PFSK-1 (cell line): ENCODE measurements at regions not wholly inside any gene's neighbourhood (a gene's known extent, or its start where the extent isn't known, plus 50 kb on each side); places are given as distances from the start of the nearest gene placed in this dataset.

ENCODE experiments used
- POLR2AphosphoS5 ChIP-seq: IDR thresholded peaks from 2 replicates; pipeline ENCODE4 v1.6.1; 2012; ENCODE audit warnings: low read depth, mild to moderate bottlenecking, control low read depth, low read length, moderate library complexity
- SIN3A ChIP-seq: IDR thresholded peaks from 2 replicates; pipeline ENCODE4 v1.6.1; 2012; ENCODE audit warnings: mild to moderate bottlenecking, low read length, moderate library complexity, borderline replicate concordance; ENCODE audit not compliant: insufficient read depth
- TAF1 ChIP-seq: IDR thresholded peaks from 2 replicates; pipeline ENCODE4 v1.6.1; 2012; ENCODE audit warnings: low read length, control low read depth, borderline replicate concordance; ENCODE audit not compliant: insufficient read depth
- TF ChIP-seq, protein P1 (sequence below), 2 experiments: IDR thresholded peaks; 2 replicates each; pipeline versions ENCODE4 v1.6.1 to v1.8.0; 2011 to 2012; ENCODE audit warnings: low read depth in 2 of 2, low read length in 2 of 2, control low read depth in 1 of 2, inconsistent platforms in 1 of 2, mild to moderate bottlenecking in 1 of 2, moderate library complexity in 1 of 2; ENCODE audit not compliant: insufficient read depth in 1 of 2

DNA sequence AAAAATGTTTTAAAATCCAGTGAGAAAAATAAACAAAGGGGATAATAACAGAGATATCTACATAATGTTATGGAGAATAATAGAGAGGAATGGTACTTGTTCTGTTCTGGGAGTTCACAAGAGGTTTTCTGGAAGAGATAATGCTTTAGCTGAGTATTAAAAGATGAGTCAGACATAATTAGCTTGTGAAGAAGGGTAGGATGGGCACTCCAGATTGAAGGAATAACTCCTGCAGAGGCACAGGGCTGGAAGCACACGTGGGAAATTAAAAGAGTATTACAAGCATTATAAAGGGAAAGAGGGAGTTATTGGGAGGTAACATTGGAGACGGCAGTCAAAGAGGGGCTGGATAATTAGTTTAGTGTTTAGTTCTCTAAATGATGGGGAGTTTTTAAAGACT, 124.9 kb upstream of the BTG1 start:
- TF ChIP-seq SIN3A (no peak), POLR2AphosphoS5 (no peak), TAF1 (no peak)
- TF ChIP-seq, protein P1, sequence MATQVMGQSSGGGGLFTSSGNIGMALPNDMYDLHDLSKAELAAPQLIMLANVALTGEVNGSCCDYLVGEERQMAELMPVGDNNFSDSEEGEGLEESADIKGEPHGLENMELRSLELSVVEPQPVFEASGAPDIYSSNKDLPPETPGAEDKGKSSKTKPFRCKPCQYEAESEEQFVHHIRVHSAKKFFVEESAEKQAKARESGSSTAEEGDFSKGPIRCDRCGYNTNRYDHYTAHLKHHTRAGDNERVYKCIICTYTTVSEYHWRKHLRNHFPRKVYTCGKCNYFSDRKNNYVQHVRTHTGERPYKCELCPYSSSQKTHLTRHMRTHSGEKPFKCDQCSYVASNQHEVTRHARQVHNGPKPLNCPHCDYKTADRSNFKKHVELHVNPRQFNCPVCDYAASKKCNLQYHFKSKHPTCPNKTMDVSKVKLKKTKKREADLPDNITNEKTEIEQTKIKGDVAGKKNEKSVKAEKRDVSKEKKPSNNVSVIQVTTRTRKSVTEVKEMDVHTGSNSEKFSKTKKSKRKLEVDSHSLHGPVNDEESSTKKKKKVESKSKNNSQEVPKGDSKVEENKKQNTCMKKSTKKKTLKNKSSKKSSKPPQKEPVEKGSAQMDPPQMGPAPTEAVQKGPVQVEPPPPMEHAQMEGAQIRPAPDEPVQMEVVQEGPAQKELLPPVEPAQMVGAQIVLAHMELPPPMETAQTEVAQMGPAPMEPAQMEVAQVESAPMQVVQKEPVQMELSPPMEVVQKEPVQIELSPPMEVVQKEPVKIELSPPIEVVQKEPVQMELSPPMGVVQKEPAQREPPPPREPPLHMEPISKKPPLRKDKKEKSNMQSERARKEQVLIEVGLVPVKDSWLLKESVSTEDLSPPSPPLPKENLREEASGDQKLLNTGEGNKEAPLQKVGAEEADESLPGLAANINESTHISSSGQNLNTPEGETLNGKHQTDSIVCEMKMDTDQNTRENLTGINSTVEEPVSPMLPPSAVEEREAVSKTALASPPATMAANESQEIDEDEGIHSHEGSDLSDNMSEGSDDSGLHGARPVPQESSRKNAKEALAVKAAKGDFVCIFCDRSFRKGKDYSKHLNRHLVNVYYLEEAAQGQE (IDR thresholded peaks at IDR 0.05; ENCODE audit: insufficient read depth in 1 of 2, low read depth in 2 of 2, low read length in 2 of 2) = no peak
